Cardiac fibroblast (primary cell): ENCODE measurements at regions not wholly inside any gene's neighbourhood (a gene's known extent, or its start where the extent isn't known, plus 50 kb on each side); places are given as distances from the start of the nearest gene placed in this dataset.
A peak's percentile ranks its signal among the peaks of the same experiment; 100 is the strongest.
"Not testable (repeated sequence)": the region's sequence is repeated elsewhere in the genome, so short reads cannot be mapped to it uniquely, and the experiment has no call there.

ENCODE experiments used
- DNase-seq, 2 donors: peaks; one replicate each; pipeline versions ENCODE4 v3.0.0 to v3.0.0-alpha.2; 2010; ENCODE audit warnings: low read depth in 2 of 2
- H3K4me3 ChIP-seq, 2 donors: replicated peaks in 1 of 2; 1 replicate in 1 of 2; 2 replicates in 1 of 2; pipeline ENCODE4 v1.5.1; 2011; ENCODE audit warnings: low read depth in 2 of 2, low read length in 2 of 2, mild to moderate bottlenecking in 2 of 2, moderate library complexity in 1 of 2
- TF ChIP-seq, protein P1 (sequence below): IDR thresholded peaks from one replicate; pipeline ENCODE4 v1.5.1; 2011; ENCODE audit warnings: low read depth, mild to moderate bottlenecking, low read length, inconsistent platforms

- peak; percentile 20 to 26 for DNase-seq
- H3K4me3 ChIP-seq = not testable (repeated sequence)
Measured at GRCh38 chr1:164166454-164166853, 392.5 kb upstream of the PBX1 start.

DNA sequence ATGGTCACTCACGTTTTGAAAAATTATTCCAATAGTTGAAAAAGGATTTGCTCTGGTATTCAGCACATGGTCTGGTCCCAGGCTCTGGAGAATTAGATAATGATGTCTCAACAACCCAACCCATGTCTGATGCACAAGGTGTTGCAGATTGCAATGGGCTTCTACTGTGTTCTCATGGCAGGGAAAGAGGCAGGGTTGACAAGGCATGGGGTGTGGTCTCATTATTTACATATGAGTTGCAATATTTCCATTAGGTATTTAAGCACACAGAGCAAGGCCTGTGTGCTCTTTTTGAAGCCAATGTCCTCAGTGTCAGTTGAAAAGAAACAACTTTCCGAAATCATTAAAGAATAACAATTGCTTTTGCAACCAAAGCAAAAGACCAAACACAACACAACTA, 381.9 kb upstream of the PBX1 start:
- no peak overlapping the region for H3K4me3 ChIP-seq
- DNase-seq = no peak
- TF ChIP-seq, protein P1, sequence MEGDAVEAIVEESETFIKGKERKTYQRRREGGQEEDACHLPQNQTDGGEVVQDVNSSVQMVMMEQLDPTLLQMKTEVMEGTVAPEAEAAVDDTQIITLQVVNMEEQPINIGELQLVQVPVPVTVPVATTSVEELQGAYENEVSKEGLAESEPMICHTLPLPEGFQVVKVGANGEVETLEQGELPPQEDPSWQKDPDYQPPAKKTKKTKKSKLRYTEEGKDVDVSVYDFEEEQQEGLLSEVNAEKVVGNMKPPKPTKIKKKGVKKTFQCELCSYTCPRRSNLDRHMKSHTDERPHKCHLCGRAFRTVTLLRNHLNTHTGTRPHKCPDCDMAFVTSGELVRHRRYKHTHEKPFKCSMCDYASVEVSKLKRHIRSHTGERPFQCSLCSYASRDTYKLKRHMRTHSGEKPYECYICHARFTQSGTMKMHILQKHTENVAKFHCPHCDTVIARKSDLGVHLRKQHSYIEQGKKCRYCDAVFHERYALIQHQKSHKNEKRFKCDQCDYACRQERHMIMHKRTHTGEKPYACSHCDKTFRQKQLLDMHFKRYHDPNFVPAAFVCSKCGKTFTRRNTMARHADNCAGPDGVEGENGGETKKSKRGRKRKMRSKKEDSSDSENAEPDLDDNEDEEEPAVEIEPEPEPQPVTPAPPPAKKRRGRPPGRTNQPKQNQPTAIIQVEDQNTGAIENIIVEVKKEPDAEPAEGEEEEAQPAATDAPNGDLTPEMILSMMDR = no peak

More at GRCh38 chr1:164166454-164166853, 392.5 kb upstream of the PBX1 start:
- TF ChIP-seq, protein P1 = peak; percentile 4

GRCh38 chr1:164180824-164181223, 378.2 kb upstream of the PBX1 start:
- TF ChIP-seq, protein P1 = no peak
- H3K4me3 ChIP-seq = no peak overlapping the region
- DNase-seq = no peak

DNA sequence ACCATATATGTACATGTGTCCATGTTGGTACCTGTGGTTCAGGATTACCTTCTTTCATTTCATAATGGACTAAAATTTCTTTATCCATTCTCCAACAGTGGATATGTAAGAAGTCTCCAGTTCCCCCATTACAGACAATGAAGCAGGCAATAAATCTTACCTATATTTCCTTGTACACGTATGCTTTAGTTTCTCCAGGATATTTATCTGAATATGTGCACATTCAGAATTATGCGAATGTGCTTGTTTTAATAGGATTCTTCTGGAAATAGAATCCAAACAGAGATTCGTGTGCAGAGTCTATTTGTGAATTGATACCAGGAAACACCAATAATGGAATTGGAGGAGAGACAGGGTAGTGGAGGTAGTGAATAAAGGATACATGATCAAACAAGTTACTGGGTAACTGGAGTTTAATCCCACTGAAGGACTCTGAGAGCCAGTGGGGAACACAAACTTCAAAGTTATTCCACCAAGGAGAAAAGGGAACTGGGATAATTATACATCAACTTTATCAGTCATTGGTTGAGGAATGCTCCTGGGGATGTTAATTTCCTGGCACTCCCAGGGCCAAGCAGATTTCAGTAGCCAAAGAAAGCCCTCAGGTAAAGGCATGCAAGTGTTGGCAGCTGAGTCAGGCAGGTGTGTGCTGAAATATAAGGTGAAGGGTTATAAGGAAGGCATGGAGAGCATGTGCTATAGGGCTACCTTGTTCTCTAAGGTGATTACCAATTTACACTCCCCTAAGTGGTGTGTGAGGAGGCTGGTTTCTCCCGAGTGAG, 374.9 kb upstream of the PBX1 start:
- TF ChIP-seq, protein P1 = no peak
- no peak for DNase-seq
- no peak overlapping the region for H3K4me3 ChIP-seq

DNA sequence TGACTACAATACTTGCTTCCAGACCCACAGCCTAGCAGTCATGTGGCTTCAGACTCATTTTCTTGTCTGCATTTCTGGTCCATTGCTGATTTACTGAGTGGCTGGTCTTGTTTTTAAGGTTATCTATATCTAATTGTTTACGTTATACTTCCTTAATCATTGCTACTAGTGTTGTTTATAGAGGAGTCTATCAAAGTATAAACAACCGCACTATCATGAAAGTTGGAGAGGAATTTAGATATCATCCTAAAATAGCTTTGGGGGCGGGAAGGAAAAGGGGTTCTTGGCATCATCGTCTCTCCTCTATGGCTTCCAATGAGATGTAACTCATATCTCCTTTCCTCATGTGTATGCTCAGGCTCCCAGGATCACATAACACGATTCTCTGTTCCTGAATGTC, 372.1 kb upstream of the PBX1 start:
- TF ChIP-seq, protein P1 = no peak
- no peak overlapping the region for H3K4me3 ChIP-seq
- no peak for DNase-seq

GRCh38 chr1:164188497-164188896, 370.5 kb upstream of the PBX1 start:
- H3K4me3 ChIP-seq = no peak overlapping the region
- TF ChIP-seq, protein P1 = no peak

DNA sequence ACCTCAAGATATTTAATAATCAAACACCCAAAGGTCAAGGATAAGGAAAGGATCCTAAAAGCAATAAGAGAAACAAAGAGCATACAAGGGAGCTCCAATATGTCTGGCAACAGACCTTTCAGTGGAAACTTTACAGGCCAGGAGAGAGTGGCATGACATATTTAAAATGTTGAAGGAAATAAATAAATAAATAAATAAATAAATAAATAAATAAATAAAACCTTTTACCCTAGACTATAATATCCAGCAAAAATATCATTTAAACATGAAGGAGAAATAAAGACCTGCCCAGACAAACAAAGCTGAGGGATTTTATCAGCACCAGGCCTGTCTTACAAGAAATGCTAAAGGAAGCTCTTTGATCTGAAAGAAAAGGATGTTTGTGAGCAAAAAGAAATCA, 367.8 kb upstream of the PBX1 start:
- no peak overlapping the region for H3K4me3 ChIP-seq
- no peak for DNase-seq
- TF ChIP-seq, protein P1 = no peak

More at GRCh38 chr1:164188497-164188896, 370.5 kb upstream of the PBX1 start:
- DNase-seq = no peak
